ES-I3 (cell line): ENCODE measurements at regions not wholly inside any gene's neighbourhood (a gene's known extent, or its start where the extent isn't known, plus 50 kb on each side); places are given as distances from the start of the nearest gene placed in this dataset.
"Not testable (repeated sequence)": the region's sequence is repeated elsewhere in the genome, so short reads cannot be mapped to it uniquely, and the experiment has no call there.

Experiments
- H3K36me3 ChIP-seq: 2 replicates; pipeline ENCODE4 v1.6.1; 2013; ENCODE audit warnings: mild to moderate bottlenecking, low read length, control low read depth, moderate library complexity; ENCODE audit not compliant: insufficient read depth
- H3K4me1 ChIP-seq: 2 replicates; pipeline ENCODE4 v1.6.1; 2013; ENCODE audit warnings: mild to moderate bottlenecking, control low read depth, low read length; ENCODE audit not compliant: insufficient read depth
- H3K9ac ChIP-seq: 2 replicates; pipeline ENCODE4 v1.6.1; 2013; ENCODE audit warnings: low read depth, mild to moderate bottlenecking, low read length, moderate library complexity
- H3K9me3 ChIP-seq: 2 replicates; pipeline ENCODE4 v1.6.1; 2013; ENCODE audit warnings: mild to moderate bottlenecking, low read length, moderate library complexity; ENCODE audit not compliant: control insufficient read depth, insufficient read depth

DNA sequence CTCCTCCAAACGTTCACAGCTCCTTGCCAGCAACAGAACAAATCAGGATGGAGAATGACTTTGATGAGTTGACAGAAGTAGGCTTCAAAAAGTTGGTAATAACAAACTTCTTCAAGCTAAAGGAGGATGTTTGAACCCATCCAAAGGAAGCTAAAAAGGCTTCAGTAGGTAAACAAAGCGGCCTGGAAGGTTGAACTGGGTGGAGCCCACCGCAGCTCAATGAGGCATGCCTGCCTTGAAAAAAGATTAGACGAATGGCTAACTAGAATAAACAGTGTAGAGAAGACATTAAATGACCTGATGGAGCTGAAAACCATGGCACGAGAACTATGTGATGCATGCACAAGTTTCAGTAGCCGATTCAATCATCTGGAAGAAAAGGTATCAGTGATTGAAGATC, 1369.0 kb upstream of the SORCS1 start:
- H3K4me1 ChIP-seq, H3K9ac ChIP-seq, H3K9me3 ChIP-seq, H3K36me3 ChIP-seq: not testable (repeated sequence)

DNA sequence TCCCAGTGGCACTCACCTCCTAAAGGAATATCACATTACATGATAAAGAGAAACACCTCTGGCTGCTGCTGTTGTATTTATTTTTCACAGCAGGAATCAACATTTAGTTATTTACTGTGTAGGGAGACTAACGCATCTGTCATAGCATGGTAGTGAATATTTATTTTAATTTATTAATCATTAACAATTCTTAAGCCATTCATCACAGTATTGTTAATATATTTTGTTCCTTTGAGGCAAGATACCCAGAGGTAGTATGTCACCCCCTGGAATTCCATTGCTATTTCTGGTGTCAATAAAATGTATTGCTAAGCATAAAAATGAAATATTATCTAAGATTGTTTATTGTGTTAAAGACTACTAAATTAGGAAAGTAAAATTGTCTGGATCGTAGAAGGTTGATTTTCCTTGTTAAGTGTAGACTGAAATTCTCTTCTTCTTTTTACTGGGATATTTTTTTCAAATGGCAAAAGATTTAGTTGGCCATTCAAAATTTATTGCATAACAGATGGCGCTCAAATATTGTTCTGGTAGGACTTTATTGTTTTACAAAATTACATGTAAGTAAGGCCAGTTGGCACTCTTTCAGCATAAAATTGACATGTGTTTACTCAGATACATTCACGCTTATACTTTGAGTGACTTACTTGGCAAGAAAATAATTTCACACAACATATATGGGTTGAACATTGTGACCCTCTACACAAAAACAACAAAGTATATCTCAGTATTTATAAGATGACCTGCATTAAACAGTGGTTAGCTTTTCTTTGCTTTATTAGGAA, 1358.7 kb upstream of the SORCS1 start:
- H3K9ac ChIP-seq, result no peak overlapping the region
- no peaks in the 10 kb centered on the region; the same call in 1 of the 2 replicates for H3K9me3 ChIP-seq
- H3K36me3 ChIP-seq, result no peaks in the 10 kb centered on the region
- no peaks in the 10 kb centered on the region; the same call in 1 of the 2 replicates for H3K4me1 ChIP-seq

GRCh38 chr10:108521827-108522492, 1357.5 kb upstream of the SORCS1 start:
- Histone ChIP-seq H3K9ac (no peak overlapping the region), H3K9me3 (no peaks in the 10 kb centered on the region; the same call in 1 of the 2 replicates), H3K4me1 (no peaks in the 10 kb centered on the region; the same call in 1 of the 2 replicates), H3K36me3 (no peaks in the 10 kb centered on the region)

DNA sequence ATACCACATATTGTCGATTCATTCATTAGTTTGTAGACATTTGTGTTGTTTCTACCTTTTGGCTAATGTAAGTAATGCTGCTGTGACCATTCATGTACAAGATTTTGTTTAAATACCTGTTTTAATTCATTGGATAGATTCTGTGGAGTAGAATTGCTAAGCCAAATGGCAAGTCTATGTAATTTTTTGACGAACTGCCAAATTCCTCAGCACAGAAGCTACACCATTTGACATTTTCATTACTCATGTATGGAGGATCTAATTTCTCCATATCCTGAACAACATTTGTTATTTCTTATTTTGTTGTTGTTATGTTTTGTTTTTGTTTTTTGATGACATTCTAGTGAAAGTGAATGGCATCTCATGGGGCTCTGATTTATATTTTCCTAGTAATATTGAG, 1351.3 kb upstream of the SORCS1 start:
- Histone ChIP-seq H3K9ac (no peak overlapping the region), H3K36me3 (no peaks in the 10 kb centered on the region), H3K4me1 (no peaks in the 10 kb centered on the region), H3K9me3 (no peaks in the 10 kb centered on the region; the same call in 1 of the 2 replicates)

DNA sequence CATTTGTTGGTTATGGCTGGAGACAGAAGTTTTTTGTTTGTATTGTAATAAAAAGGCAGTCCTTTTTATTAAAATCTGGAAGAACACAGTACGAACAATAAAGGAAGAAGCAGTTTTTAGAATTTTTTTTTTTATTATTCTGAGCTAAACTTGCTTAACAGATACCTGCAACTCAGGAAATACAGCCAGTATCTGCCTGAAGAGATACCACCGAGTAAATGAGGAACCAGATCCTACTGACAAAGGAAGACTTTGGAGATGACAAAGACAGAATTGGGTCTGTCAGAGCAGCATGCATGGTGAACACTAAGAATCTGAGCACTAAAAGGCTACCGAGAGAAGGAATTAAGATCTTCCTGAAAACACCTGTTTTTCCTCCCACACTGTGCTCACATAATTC, 1335.9 kb upstream of the SORCS1 start:
- no peaks in the 10 kb centered on the region for H3K9me3 ChIP-seq
- H3K9ac ChIP-seq, result no peak overlapping the region
- H3K36me3 ChIP-seq, result no peaks in the 10 kb centered on the region
- no peaks in the 10 kb centered on the region for H3K4me1 ChIP-seq

GRCh38 chr10:108496106-108496505, 1331.6 kb upstream of the SORCS1 start:
- no peaks in the 10 kb centered on the region for H3K4me1 ChIP-seq
- H3K36me3 ChIP-seq, result no peaks in the 10 kb centered on the region
- H3K9ac ChIP-seq, result no peak overlapping the region
- H3K9me3 ChIP-seq, result no peaks in the 10 kb centered on the region

DNA sequence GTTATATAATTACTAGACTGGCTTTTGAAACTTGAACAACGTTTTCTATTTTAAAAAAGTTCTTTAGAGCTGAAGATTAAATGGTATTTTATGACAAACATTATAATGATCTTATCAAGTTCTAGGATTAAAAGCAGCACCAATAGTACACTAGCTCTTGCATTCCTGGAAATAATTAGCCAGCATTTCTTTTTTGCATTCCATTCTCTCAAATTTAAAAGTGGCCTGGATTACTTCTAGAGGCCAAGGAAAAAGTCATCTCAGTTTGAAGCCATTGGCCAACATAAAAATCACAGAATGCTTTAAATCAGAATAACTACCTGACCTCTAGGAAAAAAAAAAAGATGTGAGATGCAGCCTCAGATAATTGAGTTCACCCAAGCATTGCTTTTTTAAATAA, 1326.4 kb upstream of the SORCS1 start:
- Histone ChIP-seq H3K9me3 (no peaks in the 10 kb centered on the region), H3K9ac (no peak overlapping the region), H3K36me3 (no peaks in the 10 kb centered on the region), H3K4me1 (no peaks in the 10 kb centered on the region)

DNA sequence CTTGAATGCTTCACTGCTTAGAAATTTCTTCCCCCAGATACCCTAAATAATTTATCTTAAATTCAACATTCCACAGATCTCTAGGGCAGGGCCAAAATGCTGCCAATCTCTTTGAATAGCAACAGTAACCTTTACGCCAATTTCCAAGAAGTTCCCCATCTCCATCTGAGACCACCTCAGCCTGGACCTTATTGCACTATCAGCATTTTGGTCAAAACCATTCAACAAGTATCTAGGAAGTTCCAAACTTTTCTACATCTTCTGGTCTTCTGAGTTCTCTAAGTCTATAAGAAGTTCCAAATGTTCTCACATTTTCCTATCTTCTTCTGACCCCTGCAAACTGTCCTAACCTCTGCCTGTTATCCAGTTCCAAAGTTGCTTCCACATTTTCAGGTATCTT, 1306.9 kb upstream of the SORCS1 start:
- no peak overlapping the region for H3K9ac ChIP-seq
- H3K9me3 ChIP-seq, result peaks cover 3% of the 10 kb centered on the region; the same call in 1 of the 2 replicates
- H3K4me1 ChIP-seq, result no peaks in the 10 kb centered on the region
- no peaks in the 10 kb centered on the region for H3K36me3 ChIP-seq

DNA sequence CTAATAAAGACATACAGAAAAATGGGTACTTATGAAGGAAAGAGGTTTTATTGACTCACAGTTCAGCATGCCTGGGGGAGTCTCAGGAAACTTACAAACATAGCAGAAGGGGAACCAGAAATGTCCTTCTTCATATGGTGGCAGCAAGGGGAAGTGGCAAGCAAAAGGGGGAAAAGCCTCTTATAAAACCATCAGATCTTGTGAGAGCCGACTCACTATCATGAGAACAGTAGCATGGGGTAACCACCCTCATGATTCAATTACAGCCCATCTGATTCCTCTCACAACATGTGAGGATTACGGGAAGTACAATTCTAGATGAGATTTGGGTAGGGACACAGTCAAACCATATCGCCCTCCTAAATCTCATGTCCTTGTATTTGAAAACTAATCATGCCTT, 1305.4 kb upstream of the SORCS1 start:
- Histone ChIP-seq H3K4me1 (no peaks in the 10 kb centered on the region), H3K9ac (no peak overlapping the region), H3K9me3 (peaks cover 3% of the 10 kb centered on the region; the same call in 1 of the 2 replicates), H3K36me3 (no peaks in the 10 kb centered on the region)

DNA sequence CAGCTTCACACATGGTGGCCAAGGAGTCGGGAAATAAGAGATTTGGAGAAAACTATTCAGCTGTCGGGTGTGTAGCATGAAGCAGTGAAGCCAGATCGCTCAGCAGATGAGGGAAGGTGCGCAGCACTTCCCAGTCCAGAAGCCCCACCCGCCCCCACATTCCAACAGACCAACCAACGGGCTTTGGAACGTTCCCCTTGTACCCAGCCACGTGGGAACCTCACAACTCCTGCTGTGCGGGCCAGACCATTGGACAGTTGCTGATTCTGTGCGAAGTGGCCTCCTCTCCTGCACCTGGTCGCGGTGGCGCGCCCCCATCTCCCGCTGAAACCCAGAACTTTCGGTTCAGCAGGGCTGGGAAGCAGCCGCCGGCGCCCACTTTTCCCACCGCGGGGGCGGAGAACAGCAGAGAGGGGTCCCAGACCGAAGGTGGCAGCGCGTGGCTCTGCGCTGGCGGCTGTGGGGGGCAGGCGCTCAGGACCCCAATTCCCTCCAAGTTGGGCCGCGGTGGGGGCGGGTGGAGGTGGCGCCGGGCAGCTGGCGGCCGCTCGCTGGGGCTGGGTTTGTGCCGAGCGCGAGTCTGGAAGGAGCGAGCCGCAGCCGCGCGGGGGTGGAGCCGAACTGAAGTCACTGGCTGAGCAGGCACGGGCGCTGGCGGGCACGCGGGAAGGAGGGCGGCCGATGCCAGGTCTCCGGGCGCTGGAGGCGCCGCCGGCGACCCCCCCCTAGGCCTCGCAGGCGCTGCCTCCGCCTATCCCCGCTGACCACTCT, 1301.5 kb upstream of the SORCS1 start:
- no peaks in the 10 kb centered on the region for H3K4me1 ChIP-seq
- peaks cover 3% of the 10 kb centered on the region; the same call in 1 of the 2 replicates for H3K9me3 ChIP-seq
- H3K9ac ChIP-seq, result peak overlapping the region; percentile 79; the same call in 1 of the 2 replicates
- H3K36me3 ChIP-seq, result no peaks in the 10 kb centered on the region

GRCh38 chr10:108462005-108462404, 1297.5 kb upstream of the SORCS1 start:
- H3K9ac ChIP-seq, result no peak overlapping the region

DNA sequence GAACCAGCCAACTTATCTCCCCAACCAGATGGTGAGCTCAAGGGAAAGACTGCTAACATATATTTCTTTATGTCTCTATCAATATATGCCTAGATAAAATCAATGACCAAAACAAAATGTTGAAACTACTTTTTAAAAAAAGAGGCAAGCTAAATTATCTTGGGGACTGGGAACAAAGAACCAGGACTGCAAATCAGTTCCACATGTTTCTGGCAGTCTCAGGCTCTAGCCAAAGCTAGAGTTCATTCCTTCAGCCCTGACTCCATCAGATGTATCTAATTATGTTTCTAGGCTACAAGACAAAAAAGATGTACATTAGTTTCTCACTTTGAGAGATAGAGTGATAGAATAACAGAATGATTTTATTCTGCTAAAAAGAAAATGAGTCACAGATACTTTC, 1290.3 kb upstream of the SORCS1 start:
- H3K36me3 ChIP-seq, result no peaks in the 10 kb centered on the region
- no peaks in the 10 kb centered on the region for H3K4me1 ChIP-seq
- no peaks in the 10 kb centered on the region for H3K9me3 ChIP-seq
- H3K9ac ChIP-seq, result no peak overlapping the region

More at GRCh38 chr10:108462005-108462404, 1297.5 kb upstream of the SORCS1 start:
- Histone ChIP-seq H3K4me1 (no peaks in the 10 kb centered on the region), H3K36me3 (no peaks in the 10 kb centered on the region), H3K9me3 (no peaks in the 10 kb centered on the region)

DNA sequence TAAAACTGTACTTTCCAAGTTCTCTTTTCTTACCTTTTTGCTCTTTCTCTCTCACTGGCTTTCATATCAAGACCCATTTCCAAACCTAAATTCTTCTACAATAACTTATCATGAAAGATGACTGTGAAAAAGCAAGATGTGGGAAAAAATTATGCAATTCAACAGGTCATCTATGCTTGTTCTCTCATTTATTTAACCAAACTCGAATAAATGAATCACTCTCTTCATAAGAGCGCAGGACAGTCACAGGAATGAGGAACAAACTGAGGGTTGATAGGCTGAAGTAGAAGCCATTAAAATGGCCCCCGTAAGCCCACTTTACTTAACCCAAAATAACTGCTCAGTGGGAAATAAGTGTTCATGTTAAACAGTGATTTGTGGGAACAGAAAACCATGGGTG, 1289.7 kb upstream of the SORCS1 start:
- Histone ChIP-seq H3K9me3 (no peaks in the 10 kb centered on the region), H3K4me1 (no peaks in the 10 kb centered on the region), H3K9ac (no peak overlapping the region), H3K36me3 (no peaks in the 10 kb centered on the region)

DNA sequence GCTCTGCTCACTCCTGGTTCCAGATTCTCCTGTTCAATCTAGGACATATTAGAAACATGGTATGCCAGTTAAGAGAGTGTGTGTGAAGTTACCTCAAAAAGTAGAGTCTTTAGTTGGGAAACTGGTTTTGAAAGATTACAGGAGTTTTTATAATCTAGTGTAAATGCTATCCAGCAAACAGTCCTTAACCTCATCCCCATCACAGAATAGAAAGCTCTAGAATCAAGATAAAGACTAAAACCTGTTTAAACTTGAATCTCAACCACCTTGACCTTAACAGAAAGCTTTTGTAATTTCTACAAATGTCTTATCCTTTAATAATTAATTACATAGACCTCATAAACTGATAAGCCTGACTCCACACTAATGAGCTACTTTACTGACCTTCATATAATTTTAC, 1288.7 kb upstream of the SORCS1 start:
- Histone ChIP-seq H3K4me1 (no peaks in the 10 kb centered on the region), H3K9me3 (no peaks in the 10 kb centered on the region), H3K36me3 (no peaks in the 10 kb centered on the region), H3K9ac (no peak overlapping the region)
